ENCODE measurements at regions not wholly inside any gene's neighbourhood (a gene's known extent, or its start where the extent isn't known, plus 50 kb on each side); places are given as distances from the start of the nearest gene placed in this dataset.

DNA sequence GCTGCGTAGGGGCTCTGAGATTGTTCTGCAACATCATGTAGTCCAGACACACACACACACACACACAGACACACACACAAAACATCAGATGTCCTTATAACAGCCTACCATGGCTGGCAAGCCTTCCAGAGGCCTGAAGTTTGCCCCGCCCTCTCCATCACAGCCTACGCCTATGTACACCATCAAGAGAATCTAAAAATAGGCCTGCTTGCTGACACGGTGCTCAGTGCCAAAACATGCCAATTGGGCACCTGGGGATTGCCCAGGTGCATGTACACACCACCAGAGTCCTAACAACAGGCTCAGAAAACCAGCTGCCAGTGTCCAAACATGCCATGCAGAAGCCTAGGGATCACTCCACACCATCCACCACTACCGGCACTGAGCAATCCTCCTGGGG lies 391.7 kb upstream of the SPTLC3 start:
- no peak for DNase-seq (ENCODE audit: extremely low read depth, low read depth)

DNA sequence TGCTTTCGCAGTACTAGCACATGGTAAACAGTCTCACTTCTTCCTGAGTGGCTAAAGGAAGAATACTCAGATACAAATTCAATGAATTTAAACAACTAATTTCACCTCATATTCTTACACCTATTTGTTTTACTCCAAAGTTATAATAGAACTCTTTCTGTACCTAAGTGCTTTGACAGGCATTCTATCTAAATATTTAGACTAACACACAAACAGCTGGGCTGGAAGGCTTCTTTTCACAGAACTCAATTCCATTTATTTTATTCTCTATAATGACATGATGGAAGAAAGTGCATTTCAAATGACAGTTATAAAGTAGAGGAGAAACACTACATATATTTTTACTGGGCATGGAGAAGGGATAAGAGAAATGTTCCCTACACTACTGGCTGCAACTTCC lies 384.9 kb upstream of the SPTLC3 start:
- no peak for DNase-seq (ENCODE audit: extremely low read depth, low read depth)

DNA sequence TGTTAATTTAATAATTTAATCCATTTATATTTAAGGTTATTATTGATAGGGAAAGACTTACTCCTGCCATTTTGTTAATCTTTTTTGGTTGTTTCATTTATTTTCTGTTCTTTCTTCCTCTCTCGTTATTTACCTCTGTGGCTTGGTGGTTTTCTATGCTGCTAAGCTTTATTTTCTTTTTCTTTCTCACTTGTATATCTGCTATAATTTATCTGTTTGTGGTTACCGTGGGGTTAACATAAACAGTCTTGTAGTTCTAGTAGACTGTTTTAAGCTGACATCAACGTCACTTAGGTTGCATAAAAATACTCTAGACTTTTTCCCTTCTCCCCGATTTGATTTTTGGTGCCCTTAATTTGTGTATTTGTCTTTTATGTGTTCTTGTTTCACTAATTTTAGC lies 381.3 kb upstream of the SPTLC3 start:
- DNase-seq (ENCODE audit: extremely low read depth, low read depth) = no peak

DNA sequence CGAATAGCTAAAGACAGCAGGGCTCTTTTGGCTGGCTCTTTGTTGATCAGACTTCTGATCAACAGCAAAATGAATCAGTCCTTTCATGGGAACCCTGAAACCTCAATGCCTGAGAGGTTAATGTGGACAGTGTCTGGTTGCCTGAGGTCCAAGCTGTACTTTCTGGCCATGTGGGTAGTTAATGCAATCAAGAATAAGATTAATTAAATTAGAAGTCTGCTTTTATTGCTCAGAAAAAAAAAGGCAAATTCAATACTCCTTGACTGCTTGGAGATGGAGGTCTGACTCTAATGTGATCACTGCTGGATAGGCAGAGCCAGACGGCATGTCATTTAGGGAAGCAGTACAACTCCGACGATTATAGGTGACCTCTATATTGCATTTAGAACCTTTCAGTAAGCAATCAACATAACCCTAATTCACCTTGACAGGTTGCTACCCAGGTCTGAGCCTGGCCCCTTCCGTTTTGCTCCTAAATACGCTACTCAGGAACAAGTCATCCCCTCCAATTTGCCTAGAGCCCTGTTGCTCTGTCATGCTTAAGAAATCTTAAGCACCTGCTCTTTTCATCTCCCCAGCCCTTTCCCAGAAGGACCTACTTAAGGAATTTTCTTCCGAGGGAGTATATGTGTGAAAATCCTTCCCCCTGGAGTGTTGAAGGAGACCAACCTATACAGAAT lies 370.0 kb upstream of the SPTLC3 start:
- no peak for DNase-seq (ENCODE audit: extremely low read depth, low read depth)

DNA sequence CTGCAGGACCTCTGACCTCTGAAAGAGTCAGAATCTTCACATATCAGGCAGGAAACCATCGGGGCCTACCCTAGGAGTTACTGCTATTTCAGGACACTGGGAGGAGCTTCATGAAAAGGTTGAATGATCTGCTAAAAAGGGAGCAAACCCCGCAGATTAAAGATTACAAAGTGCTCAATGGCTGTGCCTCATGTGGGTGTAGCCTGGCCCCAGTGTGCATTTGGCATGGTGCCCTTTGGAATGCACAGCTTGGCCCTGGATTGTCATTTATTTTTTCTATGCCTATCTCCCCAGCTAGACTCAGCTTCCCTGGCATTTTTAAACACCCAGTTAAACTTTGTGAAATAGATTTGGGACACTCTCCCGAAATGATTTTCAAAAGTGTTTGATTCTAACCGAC lies 368.5 kb upstream of the SPTLC3 start:
- no peak for DNase-seq (ENCODE audit: extremely low read depth, low read depth)

DNA sequence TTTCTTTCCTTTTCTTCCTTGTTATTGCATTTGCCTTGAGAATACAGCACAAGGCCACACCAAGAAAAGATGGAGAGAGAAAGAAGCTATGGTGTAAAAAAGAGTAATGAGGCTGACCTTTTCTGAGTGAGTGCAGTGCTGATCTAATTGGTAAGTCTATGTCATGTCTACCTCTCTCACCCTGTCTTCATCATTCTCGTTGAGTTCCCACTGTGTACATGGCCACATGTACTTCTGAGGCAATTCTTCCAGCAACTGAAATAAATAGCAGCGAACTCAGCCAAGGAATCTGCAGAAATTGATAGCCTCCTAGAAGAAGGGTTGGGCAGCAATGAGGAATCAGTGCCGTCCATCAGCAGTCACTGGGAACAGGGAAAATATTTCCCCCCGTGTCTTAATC lies 367.2 kb upstream of the SPTLC3 start:
- no peak for DNase-seq (ENCODE audit: extremely low read depth, low read depth)

DNA sequence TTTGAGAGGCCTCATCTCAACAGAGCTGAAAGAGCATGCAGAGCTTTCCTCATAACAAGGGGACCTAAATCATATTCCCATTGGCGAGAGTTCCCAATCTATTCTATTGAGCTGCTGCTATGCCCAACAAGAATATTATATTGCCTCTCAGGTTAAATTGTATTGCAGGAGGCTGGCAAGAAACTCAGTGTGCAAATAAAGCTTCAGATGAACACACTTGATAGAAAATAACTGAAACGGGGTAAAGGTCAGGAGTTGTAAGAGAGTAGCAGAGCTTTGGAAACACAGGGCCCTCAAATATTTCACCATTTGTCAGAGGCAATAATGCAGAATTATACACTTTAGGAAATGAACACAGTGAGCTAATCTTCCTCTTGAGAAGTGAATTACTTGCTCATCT lies 364.3 kb upstream of the SPTLC3 start:
- no peak for DNase-seq (ENCODE audit: extremely low read depth, low read depth)

DNA sequence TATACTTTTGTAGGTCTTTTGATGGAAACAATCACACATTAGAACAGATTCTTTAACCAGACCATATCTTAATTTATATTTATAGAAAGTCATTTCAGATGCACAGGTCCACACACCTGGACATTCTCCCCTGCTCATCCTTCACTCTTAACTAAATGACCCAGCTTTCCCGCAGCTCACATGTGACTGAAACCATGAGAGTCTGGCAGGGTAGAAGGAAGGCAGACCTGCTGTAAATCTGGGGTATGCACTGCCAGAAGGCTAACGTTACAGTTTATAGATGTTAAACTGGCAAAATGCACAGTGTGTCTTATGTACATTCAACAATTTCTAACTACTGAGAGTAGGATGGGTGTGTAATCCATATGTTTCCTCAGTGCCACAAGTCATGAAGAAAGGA lies 359.5 kb upstream of the SPTLC3 start:
- no peak for DNase-seq (ENCODE audit: extremely low read depth, low read depth)

DNA sequence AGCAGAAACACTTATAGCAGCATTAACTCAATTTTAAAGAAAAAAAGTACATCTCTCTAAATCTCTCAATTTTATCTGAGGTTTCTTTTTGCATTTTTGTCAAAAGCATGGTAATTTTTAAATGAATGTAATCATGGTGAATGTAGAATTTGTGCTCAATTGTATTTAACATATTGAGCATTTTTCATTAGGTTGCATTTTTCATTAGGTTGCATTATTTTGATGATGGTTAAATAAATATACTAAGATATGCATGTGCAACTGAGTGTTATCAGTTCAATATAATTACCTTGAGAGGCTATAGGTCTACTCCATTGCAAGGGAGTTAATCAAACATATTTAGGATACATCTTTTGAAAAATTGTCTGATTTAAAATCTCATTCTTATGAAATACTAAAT lies 355.1 kb upstream of the SPTLC3 start:
- no peak for DNase-seq (ENCODE audit: extremely low read depth, low read depth)

DNA sequence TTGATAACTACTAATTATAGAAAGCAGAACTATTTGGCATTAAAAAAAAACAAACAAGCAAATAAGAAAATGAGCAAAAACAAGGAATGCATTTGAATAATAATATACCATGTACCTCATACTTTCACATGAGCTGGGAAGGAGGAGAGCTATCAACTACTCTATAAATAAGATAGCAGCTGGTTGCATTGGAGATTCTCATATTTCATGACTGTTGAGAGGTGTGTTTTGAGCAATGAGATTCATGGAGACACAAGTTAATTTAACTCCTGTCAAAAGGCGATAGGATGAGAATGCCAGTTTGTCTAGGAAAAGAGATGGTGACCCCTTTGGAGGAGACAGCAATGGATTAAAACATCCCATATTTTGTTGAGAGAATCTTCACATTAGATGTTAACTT lies 348.8 kb upstream of the SPTLC3 start:
- no peak for DNase-seq (ENCODE audit: extremely low read depth, low read depth)

DNA sequence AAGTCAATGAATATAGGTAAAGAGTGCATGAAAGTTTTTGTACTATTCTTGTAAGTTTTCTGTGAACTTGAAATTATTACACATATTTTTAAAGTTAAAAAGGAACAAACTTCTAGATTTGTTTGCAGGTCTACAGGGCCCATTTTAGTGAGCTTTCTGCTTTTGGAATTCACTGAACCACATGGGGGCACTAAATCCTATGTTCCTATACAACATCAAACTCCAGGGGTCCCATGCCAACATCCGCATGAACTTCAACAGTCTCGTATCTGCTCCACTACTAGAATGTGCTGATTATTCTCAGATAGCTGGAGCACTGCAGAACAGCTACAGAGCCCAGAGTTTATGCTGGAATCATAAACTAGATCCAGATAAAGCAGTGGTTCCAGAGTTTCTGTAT lies 347.9 kb upstream of the SPTLC3 start:
- DNase-seq (ENCODE audit: extremely low read depth, low read depth) = no peak

DNA sequence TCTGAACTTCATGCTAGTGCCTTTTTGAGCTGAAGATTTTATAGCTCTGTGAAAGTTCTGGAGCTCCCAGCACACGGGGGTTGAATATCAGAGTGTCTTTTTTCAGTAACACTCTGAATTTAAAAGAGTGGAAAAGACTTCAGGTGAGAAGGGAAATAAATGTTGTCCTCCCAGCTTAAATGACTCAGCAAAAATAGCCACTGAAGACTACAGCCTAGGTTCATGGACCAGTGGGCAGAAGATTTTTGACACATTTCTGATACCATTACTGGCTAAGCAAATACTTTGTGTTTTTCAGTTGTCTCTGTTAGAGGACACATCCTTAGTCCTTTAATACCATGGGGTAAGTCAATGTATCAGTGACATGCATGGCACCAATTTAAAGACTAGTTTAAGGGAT lies 338.5 kb upstream of the SPTLC3 start:
- no peak for DNase-seq (ENCODE audit: extremely low read depth, low read depth)

DNA sequence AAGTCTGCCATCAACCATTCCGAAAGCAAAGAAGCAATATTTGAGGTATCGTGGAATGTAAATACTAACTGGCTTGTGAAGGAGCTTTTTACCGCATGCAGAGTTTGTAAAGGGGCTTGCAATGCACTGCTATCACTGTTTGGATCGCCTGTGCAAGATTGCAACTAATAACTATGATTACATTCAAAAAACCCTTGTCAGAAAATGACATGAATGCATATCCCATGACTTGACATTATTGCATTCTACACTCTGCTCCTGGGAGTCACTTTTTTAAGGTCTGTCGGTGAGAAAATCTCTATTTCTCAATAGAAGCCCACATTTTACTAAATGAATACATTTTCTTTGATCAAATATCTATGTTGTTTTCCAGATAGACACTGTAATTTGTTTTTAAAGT lies 335.4 kb upstream of the SPTLC3 start:
- DNase-seq (ENCODE audit: extremely low read depth, low read depth) = no peak

DNA sequence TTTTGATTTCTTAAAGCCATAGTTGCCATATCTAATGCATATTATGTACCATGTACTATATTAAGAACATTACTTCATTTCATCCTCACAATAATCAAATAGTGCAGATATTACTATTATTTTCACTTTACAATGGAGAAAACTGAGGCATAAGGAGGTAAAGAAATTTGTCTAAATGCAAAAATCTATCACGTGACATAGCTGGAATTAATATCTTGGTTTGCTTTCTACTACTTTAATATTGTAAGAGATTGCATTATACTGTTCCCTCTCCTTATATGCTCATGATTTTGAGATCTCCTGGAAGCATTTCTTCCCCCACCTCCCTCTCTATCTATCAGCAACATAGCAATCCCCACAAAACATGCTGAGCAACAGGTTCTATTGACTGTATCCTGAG lies 330.8 kb upstream of the SPTLC3 start:
- no peak for DNase-seq (ENCODE audit: extremely low read depth, low read depth)

DNA sequence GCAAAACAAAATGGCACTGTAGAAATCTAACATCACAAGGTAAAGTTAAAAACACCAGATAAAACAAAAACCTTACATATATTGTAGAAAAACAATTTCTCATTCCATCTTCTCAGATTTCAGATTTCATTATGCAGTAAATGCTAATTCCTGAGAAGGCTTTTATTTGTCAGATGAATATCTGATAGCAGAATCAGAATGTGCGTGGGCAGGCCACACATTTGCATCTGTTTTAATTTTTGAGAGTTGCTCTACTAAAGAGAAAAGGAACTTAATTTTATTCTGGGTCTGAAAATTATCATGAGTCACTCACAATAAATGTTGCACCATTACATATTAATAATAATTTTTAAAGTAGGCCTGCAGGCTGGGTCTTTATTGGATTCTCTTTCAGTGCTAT lies 329.3 kb upstream of the SPTLC3 start:
- no peak for DNase-seq (ENCODE audit: extremely low read depth, low read depth)

DNA sequence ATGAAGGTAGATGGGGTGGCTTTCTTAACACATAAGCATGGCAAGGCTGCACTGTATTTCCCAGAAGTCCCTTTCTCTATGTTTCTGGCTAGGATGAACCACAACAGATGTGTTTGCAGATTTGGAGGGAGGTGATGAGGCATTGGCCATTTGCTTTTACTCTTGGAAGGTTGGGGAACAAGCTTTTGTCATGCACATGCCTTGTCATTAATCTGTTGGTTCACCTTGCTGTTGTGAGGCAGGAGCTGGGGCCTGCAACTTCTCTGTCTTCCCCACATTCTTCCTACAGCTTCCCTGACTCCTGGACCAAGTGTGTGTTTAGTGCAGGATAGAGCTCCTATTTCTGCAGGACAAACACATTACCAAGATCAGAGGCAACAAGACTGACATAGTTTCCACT lies 326.2 kb upstream of the SPTLC3 start:
- DNase-seq (ENCODE audit: extremely low read depth, low read depth) = no peak

DNA sequence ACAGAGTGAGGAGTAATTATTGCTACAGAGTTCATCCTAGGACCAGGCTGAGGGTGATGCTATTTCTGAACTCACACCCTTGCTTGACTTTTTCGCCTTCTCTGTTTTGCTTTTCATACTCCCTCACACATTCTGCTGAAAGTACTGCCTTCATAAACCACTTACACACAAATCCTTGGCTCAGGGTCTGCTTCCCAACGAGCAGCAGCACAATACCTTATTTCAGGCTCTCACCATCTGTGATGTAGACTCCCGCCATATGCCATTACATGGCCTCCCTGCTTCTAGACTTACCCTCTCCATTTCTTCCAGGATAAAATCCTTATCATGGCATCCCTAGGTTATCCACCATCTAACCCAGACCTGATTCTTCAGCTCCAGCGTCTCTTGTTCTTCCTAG lies 321.3 kb upstream of the SPTLC3 start:
- no peak for DNase-seq (ENCODE audit: extremely low read depth, low read depth)

DNA sequence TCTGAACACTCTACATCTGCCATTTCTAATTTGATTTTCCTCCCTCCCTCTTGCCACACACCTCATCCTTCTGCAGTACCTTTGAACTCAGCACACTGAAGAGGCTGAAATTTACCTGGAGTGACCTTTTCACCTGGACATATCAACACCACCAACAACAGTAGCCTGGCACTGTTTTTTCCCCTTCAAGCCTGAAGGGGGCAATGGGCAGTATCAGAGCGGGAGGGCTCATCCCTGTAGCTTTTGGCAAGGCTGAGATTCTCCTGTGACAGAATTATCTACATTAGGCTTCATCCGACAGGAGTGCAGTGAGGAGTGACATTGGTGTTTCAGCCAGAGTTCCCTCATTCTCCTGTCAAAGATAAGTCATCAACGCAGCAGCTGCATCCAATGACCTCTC lies 312.8 kb upstream of the SPTLC3 start:
- no peak for DNase-seq (ENCODE audit: extremely low read depth, low read depth)

DNA sequence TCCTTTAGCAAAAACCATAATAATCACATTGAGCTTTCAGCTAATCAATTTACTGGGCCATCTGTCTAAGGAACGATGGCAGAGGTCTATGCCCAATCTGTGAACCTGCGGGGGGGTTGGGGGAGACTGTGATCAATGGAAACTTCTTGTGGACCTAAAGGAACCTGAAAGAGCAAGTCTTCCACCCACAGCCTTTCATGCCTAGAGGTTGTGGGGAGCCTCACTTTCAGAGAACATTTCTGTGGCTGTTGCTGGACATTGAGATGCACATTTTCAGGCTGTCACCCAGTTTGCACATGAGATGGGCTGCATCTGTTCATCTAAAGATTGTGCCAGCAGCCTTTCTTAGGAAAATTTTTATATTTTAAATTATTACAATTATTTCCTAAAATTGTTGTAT lies 310.0 kb upstream of the SPTLC3 start:
- no peak for DNase-seq (ENCODE audit: extremely low read depth, low read depth)

DNA sequence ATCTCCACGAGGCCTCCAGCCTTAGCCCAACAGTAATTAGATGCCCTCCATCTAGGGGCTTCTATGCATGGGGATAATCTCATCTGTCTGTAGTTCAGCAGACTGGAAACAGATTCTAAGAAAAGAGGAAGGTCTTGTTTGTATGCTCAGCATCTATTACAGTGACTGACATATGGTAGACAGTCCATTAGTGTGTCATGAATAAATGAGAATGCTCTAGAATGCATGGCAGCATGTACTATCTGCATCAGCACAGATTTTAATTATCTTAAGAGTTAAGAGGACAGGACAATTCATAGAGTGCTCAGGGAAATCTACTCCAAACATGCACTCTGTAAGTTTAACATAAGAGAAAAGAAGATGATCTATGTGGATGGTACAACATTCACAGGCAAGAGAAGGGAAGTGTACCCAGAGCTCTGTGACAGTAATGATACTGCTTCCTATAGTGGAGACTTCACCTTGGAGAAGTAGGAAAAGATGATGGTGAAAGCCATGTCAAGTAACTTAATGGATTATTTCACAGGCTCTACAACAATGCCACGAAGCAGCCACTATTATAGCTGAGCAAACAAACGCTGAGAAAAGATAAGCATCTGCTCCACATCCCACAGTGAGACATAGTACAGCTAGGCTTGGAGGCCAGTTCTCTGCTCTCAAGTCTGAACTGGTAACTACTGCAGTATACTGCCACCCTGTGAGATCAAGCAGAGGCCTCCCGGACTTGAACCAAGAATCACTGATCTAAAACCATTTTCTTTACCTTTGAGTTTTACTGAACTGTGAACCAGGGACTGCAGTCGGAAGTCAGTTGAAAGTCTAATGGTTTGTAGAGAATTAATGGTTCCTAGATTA lies 309.2 kb upstream of the SPTLC3 start:
- DNase-seq (ENCODE audit: extremely low read depth, low read depth) = no peak

DNA sequence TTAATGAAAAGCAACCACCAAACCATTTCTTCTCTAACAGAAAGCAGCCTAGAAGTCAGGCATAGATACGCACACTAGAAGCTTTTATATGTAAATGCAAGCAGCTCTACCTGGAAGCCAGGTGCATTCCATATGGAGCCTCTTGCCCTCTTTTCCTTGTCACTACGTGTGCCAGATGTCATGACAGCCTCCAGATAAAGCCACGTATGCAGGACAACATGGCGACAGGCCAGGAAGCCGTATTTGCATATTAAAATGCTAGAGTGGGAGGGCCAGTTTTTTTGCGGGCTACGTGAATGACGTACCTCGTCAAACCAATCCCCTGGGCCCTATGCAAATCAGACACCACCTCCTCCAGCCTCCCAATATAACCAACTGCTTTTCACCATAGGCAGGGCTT lies 308.1 kb upstream of the SPTLC3 start:
- no peak for DNase-seq (ENCODE audit: extremely low read depth, low read depth)

DNA sequence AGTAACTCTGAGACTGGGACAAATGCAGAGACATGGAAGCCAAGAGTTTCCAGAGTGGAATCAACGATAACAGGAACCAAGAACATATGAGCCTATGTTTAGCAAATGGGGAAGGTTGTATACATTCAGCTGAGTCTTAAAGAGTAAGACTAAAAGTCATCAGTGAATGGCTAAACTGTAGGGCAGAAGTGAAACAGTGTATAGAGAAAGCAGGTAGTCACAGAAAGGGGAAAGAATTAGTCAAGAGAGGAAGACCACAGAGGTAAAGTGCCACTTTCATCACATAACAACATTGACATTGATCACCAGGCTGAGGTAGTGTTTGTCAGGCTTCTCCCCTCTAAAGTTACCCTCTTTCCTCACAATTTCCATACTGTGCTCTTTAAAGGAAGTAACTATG lies 306.5 kb upstream of the SPTLC3 start:
- DNase-seq (ENCODE audit: extremely low read depth, low read depth) = no peak

DNA sequence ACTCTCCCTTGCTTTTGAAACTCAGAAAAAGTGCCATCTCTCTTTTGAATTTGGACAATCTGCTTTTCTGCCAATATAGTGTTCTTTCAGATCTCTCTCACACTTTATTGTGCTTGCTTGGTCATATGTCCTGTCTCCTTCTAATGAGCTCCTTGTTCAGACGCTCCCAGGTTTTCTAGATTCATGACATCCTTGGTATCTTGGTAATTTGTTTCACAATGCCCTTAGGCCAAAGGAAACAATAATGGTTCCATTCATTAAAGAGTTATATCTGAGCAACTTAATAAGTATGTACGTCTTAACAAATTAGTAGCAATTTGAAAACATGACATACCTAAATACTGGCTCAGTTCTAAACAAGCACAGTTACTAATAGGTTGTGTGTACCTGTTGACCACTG lies 293.4 kb upstream of the SPTLC3 start:
- DNase-seq (ENCODE audit: extremely low read depth, low read depth) = no peak

Measured in NCI-H460 (cell line).